ENCODE measurements at regions not wholly inside any gene's neighbourhood (a gene's known extent, or its start where the extent isn't known, plus 50 kb on each side); places are given as distances from the start of the nearest gene placed in this dataset.

- TF ChIP-seq EZH2 (IDR thresholded peaks at IDR 0.05) (no peak), POLR2AphosphoS5 (IDR thresholded peaks at IDR 0.05; ENCODE audit: borderline replicate concordance, low read depth, low read length) (no peak)
Observed at GRCh38 chr16:62926121-62926801, 890.0 kb upstream of the CDH8 start.

Data from SK-N-MC (cell line).